OCI-LY3 (cell line): ENCODE measurements at regions not wholly inside any gene's neighbourhood (a gene's known extent, or its start where the extent isn't known, plus 50 kb on each side); places are given as distances from the start of the nearest gene placed in this dataset.
"Not testable (repeated sequence)": the region's sequence is repeated elsewhere in the genome, so short reads cannot be mapped to it uniquely, and the experiment has no call there.

ENCODE experiments used
- H2AFZ ChIP-seq: fragments of 200-600, 300-600 bp; shearing (Covaris generic); 2 replicates; pipeline ENCODE4 v1.6.0; 2014; ENCODE audit warnings: antibody characterized with exemption, low read depth, low read length
- H3K27ac ChIP-seq: fragments of 200-600, 300-600 bp; sonication (generic); 2 replicates; pipeline ENCODE4 v1.5.1; 2014; ENCODE audit warnings: mild to moderate bottlenecking, low read length, moderate library complexity, mixed read lengths
- H3K27me3 ChIP-seq: fragments of 200-600, 300-600 bp; sonication (generic); 2 replicates; pipeline ENCODE4 v1.6.1; 2014; ENCODE audit warnings: low read depth, low read length, mixed read lengths
- H3K36me3 ChIP-seq: fragments of 200-600, 300-600 bp; sonication (generic); replicated peaks from 2 replicates; pipeline ENCODE3; 2014; ENCODE audit warnings: low read depth, low read length, mixed read lengths
- H3K4me1 ChIP-seq: fragments of 300-600, 200-600 bp; sonication (generic); 2 replicates; pipeline ENCODE4 v1.6.1; 2014; ENCODE audit warnings: low read length, mixed read lengths
- H3K4me2 ChIP-seq: fragments of 200-600, 300-600 bp; sonication (generic); 2 replicates; pipeline ENCODE4 v1.6.1; 2014; ENCODE audit warnings: low read length, mixed read lengths
- H3K4me3 ChIP-seq: fragments of 300-600, 200-600 bp; sonication (generic); 2 replicates; pipeline ENCODE4 v1.5.1; 2014; ENCODE audit warnings: antibody characterized with exemption, mild to moderate bottlenecking, low read length, moderate library complexity
- H3K79me2 ChIP-seq: fragments of 300-600, 200-600 bp; shearing (Covaris generic); 2 replicates; pipeline ENCODE4 v1.6.1; 2014; ENCODE audit warnings: mild to moderate bottlenecking, low read length, mixed read lengths
- H3K9ac ChIP-seq: fragments of 300-600, 200-600 bp; shearing (Covaris generic); 2 replicates; pipeline ENCODE4 v1.6.0; 2014; ENCODE audit warnings: mild to moderate bottlenecking, low read length, moderate library complexity
- H3K9me3 ChIP-seq: fragments of 200-600, 300-600 bp; shearing (Covaris generic); 2 replicates; pipeline ENCODE4 v1.6.1; 2014; ENCODE audit warnings: low read length, mixed read lengths; ENCODE audit not compliant: insufficient read depth
- H4K20me1 ChIP-seq: fragments of 200-600, 300-600 bp; sonication (generic); 2 replicates; pipeline ENCODE4 v1.6.1; 2016; ENCODE audit warnings: low read length, mixed read lengths; ENCODE audit not compliant: insufficient read depth
- EZH2phosphoT487 ChIP-seq: fragments of 200-600 bp; shearing (Covaris generic); IDR thresholded peaks from 2 replicates; pipeline ENCODE4 v1.6.1; 2018; ENCODE audit warnings: antibody characterized with exemption, mixed run types, low read depth
- TF ChIP-seq, protein P1 (sequence below): fragments of 200-600, 300-600 bp; sonication (generic); IDR thresholded peaks from 2 replicates; pipeline ENCODE4 v1.5.1; 2014; ENCODE audit warnings: antibody characterized with exemption, low read length, low read depth

DNA sequence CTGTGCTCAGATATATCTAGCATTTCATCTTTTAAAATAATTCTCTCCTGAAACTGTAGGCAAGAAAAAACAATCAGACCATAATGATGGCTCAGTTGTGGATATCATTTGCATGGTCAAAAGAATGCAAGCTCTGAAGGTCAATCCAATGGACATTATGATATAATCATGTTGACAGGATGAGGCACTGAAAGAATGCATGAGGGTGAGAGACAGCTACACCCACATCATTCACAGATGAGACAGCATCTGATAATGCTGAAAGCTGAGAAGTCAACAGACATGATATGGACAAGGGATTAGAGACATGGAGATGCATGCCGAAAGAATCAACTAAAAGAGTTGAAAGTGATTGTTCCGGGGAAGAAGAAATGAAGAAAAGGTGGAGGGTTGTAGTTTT is 346.4 kb upstream of the CDH5 start:
- no peak overlapping the region for H3K9ac ChIP-seq
- H3K79me2 ChIP-seq: no peaks in the 10 kb centered on the region
- no peaks in the 10 kb centered on the region for H3K4me1 ChIP-seq
- H3K27ac ChIP-seq: no peak overlapping the region
- TF ChIP-seq, protein P1, sequence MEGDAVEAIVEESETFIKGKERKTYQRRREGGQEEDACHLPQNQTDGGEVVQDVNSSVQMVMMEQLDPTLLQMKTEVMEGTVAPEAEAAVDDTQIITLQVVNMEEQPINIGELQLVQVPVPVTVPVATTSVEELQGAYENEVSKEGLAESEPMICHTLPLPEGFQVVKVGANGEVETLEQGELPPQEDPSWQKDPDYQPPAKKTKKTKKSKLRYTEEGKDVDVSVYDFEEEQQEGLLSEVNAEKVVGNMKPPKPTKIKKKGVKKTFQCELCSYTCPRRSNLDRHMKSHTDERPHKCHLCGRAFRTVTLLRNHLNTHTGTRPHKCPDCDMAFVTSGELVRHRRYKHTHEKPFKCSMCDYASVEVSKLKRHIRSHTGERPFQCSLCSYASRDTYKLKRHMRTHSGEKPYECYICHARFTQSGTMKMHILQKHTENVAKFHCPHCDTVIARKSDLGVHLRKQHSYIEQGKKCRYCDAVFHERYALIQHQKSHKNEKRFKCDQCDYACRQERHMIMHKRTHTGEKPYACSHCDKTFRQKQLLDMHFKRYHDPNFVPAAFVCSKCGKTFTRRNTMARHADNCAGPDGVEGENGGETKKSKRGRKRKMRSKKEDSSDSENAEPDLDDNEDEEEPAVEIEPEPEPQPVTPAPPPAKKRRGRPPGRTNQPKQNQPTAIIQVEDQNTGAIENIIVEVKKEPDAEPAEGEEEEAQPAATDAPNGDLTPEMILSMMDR: no peak
- no peak for TF ChIP-seq EZH2phosphoT487
- H3K4me2 ChIP-seq: no peak overlapping the region
- no peaks in the 10 kb centered on the region; the same call in 1 of the 2 replicates for H3K27me3 ChIP-seq
- no peaks in the 10 kb centered on the region for H3K9me3 ChIP-seq
- no peaks in the 10 kb centered on the region for H4K20me1 ChIP-seq
- no peak overlapping the region for H3K4me3 ChIP-seq
- no peak overlapping the region for H2AFZ ChIP-seq
- no peaks in the 10 kb centered on the region for H3K36me3 ChIP-seq

DNA sequence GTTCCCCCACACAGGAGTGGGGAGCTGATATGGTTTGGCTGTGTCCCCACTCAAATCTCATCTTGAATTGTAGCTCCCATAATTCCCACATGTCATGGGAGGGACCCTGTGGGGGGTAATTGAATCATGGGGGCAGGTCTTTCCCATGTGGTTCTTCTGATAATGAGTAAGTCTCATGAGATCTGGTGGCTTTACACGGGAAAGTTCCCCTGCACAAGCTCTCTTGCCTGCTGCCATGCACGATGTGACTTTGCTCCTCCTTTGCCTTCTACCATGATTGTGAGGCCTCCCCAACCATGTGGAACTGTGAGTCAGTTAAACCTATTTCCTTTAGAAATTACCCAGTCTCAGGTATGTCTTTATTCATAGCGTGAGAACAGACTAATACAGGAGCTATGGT is 347.0 kb upstream of the CDH5 start:
- not testable (repeated sequence) for H3K4me3 ChIP-seq, H3K4me1 ChIP-seq, H3K27me3 ChIP-seq, H3K9me3 ChIP-seq, H3K79me2 ChIP-seq, H3K36me3 ChIP-seq, H3K9ac ChIP-seq, H3K27ac ChIP-seq, H4K20me1 ChIP-seq, H2AFZ ChIP-seq, H3K4me2 ChIP-seq

DNA sequence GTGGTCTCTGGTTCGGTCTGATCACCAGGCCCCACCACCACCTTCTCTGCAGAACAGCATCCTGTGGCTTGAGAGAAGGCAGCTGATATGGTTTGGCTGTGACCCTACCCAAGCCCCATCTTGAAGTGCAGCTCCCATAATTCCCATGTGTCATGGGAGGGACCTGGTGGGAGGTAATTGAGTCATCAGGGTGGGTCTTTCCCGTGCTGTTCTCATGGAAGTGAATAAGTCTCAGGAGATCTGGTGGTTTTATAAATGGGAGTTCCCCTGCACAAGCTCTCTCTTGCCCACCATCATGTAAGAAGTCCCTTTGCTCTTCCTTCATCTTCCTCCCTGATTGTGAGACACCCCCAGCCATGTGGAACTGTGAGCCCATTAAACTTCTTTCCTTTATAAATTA is 352.3 kb upstream of the CDH5 start:
- no peak overlapping the region for H3K27ac ChIP-seq
- H3K79me2 ChIP-seq: no peaks in the 10 kb centered on the region
- H3K27me3 ChIP-seq: no peaks in the 10 kb centered on the region
- no peaks in the 10 kb centered on the region for H3K36me3 ChIP-seq
- no peaks in the 10 kb centered on the region for H3K9me3 ChIP-seq
- no peak overlapping the region for H3K4me2 ChIP-seq
- no peak overlapping the region for H3K4me3 ChIP-seq
- no peaks in the 10 kb centered on the region for H4K20me1 ChIP-seq
- TF ChIP-seq, protein P1: no peak
- no peak for TF ChIP-seq EZH2phosphoT487
- no peaks in the 10 kb centered on the region for H3K4me1 ChIP-seq
- no peak overlapping the region for H2AFZ ChIP-seq
- H3K9ac ChIP-seq: no peak overlapping the region

DNA sequence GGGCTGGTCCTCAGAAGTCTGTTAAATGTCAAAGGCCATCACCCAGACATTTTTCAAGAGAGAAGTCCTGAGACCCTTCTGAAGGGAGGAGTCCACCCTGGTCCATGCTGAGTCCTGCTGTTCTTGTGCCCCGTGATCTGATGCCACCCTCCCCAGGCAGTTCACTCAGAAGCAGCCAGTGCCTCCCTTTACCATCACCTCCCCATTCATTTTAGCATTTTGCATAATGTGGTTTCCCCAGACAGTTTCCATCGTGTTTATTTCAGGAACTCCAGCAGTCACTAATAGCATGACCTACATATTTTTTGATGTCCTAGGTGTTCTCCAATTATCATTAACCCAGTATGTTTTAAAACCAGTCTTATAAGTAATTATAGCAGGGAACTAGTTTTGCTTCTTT is 353.0 kb upstream of the CDH5 start:
- H3K27ac ChIP-seq: no peak overlapping the region
- no peaks in the 10 kb centered on the region for H3K9me3 ChIP-seq
- H3K27me3 ChIP-seq: no peaks in the 10 kb centered on the region
- H4K20me1 ChIP-seq: no peaks in the 10 kb centered on the region
- no peaks in the 10 kb centered on the region for H3K79me2 ChIP-seq
- H3K4me3 ChIP-seq: no peak overlapping the region
- no peaks in the 10 kb centered on the region for H3K36me3 ChIP-seq
- no peaks in the 10 kb centered on the region for H3K4me1 ChIP-seq
- no peak overlapping the region for H3K9ac ChIP-seq
- H2AFZ ChIP-seq: no peak overlapping the region
- TF ChIP-seq, protein P1: no peak
- TF ChIP-seq EZH2phosphoT487: no peak
- no peak overlapping the region for H3K4me2 ChIP-seq

DNA sequence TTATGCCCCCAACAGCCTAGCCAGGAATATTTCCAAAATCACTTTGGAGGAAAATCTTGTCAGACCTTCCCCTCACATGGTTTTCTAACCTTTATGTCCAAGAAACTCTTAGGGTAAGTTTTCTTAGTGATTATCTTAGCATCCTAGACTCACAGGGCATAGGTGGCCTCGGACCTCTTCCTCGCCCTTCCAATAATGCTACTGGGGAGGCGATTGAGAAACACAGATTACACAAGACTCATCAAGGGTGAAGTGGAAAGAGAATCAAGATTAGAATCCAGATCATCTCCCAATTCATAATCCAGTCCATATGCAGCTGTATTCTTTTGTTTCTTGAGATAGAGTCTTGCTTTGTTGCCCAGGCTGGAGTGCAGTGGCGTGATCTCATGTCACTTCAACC is 358.4 kb upstream of the CDH5 start:
- Histone ChIP-seq H3K9ac (no peak overlapping the region), H3K36me3 (no peaks in the 10 kb centered on the region), H2AFZ (no peak overlapping the region), H3K27ac (no peak overlapping the region), H3K27me3 (no peaks in the 10 kb centered on the region), H3K9me3 (no peaks in the 10 kb centered on the region), H3K4me1 (no peaks in the 10 kb centered on the region), H3K79me2 (no peaks in the 10 kb centered on the region), H4K20me1 (no peaks in the 10 kb centered on the region), H3K4me3 (no peak overlapping the region), H3K4me2 (no peak overlapping the region)
- TF ChIP-seq EZH2phosphoT487: no peak
- TF ChIP-seq, protein P1: no peak
